OCI-LY3 (cell line): ENCODE measurements at regions not wholly inside any gene's neighbourhood (a gene's known extent, or its start where the extent isn't known, plus 50 kb on each side); places are given as distances from the start of the nearest gene placed in this dataset.

Experiments used
- EZH2phosphoT487 ChIP-seq: fragments of 200-600 bp; shearing (Covaris generic); IDR thresholded peaks from 2 replicates; pipeline ENCODE4 v1.6.1; 2018; ENCODE audit warnings: antibody characterized with exemption, mixed run types, low read depth
- TF ChIP-seq, protein P1 (sequence below): fragments of 200-600, 300-600 bp; sonication (generic); IDR thresholded peaks from 2 replicates; pipeline ENCODE4 v1.5.1; 2014; ENCODE audit warnings: antibody characterized with exemption, low read length, low read depth

DNA sequence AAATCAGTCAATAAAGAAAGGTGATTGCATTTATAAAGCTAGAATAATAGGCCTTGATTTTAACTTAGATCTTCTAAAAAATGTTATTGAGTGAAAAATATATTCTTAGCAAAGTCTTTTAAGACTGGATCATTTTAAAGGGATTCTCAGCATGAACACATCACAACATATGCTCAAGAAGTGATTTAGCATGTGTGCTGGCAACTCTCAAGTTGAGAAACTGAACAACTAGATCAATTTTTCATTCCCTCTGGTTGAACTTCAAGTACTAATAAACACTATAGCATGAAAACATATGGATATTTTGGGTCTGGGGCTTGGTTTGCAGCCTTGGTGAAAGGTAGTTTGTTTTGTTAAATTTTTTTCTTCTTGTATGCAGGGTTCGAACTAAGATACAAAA lies 107.8 kb upstream of the PNPT1 start:
- TF ChIP-seq, protein P1, sequence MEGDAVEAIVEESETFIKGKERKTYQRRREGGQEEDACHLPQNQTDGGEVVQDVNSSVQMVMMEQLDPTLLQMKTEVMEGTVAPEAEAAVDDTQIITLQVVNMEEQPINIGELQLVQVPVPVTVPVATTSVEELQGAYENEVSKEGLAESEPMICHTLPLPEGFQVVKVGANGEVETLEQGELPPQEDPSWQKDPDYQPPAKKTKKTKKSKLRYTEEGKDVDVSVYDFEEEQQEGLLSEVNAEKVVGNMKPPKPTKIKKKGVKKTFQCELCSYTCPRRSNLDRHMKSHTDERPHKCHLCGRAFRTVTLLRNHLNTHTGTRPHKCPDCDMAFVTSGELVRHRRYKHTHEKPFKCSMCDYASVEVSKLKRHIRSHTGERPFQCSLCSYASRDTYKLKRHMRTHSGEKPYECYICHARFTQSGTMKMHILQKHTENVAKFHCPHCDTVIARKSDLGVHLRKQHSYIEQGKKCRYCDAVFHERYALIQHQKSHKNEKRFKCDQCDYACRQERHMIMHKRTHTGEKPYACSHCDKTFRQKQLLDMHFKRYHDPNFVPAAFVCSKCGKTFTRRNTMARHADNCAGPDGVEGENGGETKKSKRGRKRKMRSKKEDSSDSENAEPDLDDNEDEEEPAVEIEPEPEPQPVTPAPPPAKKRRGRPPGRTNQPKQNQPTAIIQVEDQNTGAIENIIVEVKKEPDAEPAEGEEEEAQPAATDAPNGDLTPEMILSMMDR, result no peak
- TF ChIP-seq EZH2phosphoT487, result no peak
